Suprapubic skin (tissue), 4 donors: ENCODE measurements at regions not wholly inside any gene's neighbourhood (a gene's known extent, or its start where the extent isn't known, plus 50 kb on each side); places are given as distances from the start of the nearest gene placed in this dataset.
A peak's percentile ranks its signal among the peaks of the same experiment; 100 is the strongest.

ENCODE experiments used
- DNase-seq, 2 donors: peaks; one replicate each; pipeline ENCODE4 v3.0.0-alpha.2; 2019; ENCODE audit warnings: low spot score in 2 of 2
- H3K27ac ChIP-seq: fragments of 200-600 bp; sonication (generic); one replicate; pipeline ENCODE4 v1.5.1; 2019
- H3K27me3 ChIP-seq: fragments of 200-600 bp; sonication (generic); one replicate; pipeline ENCODE4 v1.5.1; 2019
- H3K36me3 ChIP-seq: fragments of 200-600 bp; sonication (generic); one replicate; pipeline ENCODE4 v1.5.1; 2019
- H3K4me1 ChIP-seq: fragments of 200-600 bp; sonication (generic); one replicate; pipeline ENCODE4 v1.5.1; 2019
- H3K4me3 ChIP-seq: fragments of 200-600 bp; sonication (generic); one replicate; pipeline ENCODE4 v1.5.1; 2019; ENCODE audit warnings: mild to moderate bottlenecking
- H3K9me3 ChIP-seq: fragments of 200-600 bp; sonication (generic); one replicate; pipeline ENCODE4 v1.5.1; 2019
- EP300 ChIP-seq: sonication (generic); formaldehyde crosslinking; IDR thresholded peaks from one replicate; pipeline ENCODE4 v1.6.1; 2017; ENCODE audit warnings: antibody characterized with exemption
- POLR2A ChIP-seq, 2 donors: fragments of 450-650 bp; IDR thresholded peaks; one replicate each; pipeline ENCODE4 v1.6.1; 2017; ENCODE audit warnings: antibody characterized with exemption in 2 of 2, mild to moderate bottlenecking in 2 of 2, moderate library complexity in 2 of 2
- POLR2AphosphoS5 ChIP-seq, 3 donors: sonication (generic); formaldehyde crosslinking; IDR thresholded peaks; one replicate each; pipeline ENCODE4 v1.6.1; 2017; ENCODE audit warnings: antibody characterized with exemption in 3 of 3
- WGBS: methylation state at CpG from one replicate; pipeline ENCODE4 v1.1.5; 2018; 5-methylcytosine and 5-hydroxymethylcytosine counted together
- TF ChIP-seq, protein P1 (sequence below), 2 donors: fragments of 200-600 bp in 1 of 2; fragments of 450-650 bp in 1 of 2; sonication (generic) in 1 of 2; IDR thresholded peaks; one replicate each; pipeline ENCODE4 v1.5.1; 2016 to 2019; ENCODE audit warnings: antibody characterized with exemption in 2 of 2, mild to moderate bottlenecking in 1 of 2, moderate library complexity in 1 of 2

GRCh38 chr7:36802459-36803135, 78.3 kb upstream of the AOAH start:
- Histone ChIP-seq H3K27ac (no peak overlapping the region), H3K4me1 (no peaks in the 10 kb centered on the region), H3K36me3 (no peaks in the 10 kb centered on the region), H3K27me3 (no peaks in the 10 kb centered on the region), H3K9me3 (no peaks in the 10 kb centered on the region), H3K4me3 (no peak overlapping the region)
- no peak for DNase-seq
- TF ChIP-seq POLR2A (IDR thresholded peaks at IDR 0.05) (no peak), EP300 (no peak), POLR2AphosphoS5 (IDR thresholded peaks at IDR 0.05) (no peak)
- TF ChIP-seq, protein P1, sequence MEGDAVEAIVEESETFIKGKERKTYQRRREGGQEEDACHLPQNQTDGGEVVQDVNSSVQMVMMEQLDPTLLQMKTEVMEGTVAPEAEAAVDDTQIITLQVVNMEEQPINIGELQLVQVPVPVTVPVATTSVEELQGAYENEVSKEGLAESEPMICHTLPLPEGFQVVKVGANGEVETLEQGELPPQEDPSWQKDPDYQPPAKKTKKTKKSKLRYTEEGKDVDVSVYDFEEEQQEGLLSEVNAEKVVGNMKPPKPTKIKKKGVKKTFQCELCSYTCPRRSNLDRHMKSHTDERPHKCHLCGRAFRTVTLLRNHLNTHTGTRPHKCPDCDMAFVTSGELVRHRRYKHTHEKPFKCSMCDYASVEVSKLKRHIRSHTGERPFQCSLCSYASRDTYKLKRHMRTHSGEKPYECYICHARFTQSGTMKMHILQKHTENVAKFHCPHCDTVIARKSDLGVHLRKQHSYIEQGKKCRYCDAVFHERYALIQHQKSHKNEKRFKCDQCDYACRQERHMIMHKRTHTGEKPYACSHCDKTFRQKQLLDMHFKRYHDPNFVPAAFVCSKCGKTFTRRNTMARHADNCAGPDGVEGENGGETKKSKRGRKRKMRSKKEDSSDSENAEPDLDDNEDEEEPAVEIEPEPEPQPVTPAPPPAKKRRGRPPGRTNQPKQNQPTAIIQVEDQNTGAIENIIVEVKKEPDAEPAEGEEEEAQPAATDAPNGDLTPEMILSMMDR (IDR thresholded peaks at IDR 0.05): no peak
- 47% methylated on average over 1 of the region's 1 CpG for WGBS

GRCh38 chr7:36796850-36797536, 72.7 kb upstream of the AOAH start:
- Histone ChIP-seq H3K27ac (no peak overlapping the region), H3K4me3 (no peak overlapping the region), H3K36me3 (no peaks in the 10 kb centered on the region), H3K27me3 (no peaks in the 10 kb centered on the region), H3K4me1 (peaks cover 4% of the 10 kb centered on the region), H3K9me3 (no peaks in the 10 kb centered on the region)
- WGBS: 85% methylated on average over 4 of the region's 4 CpGs
- no peak for DNase-seq
- TF ChIP-seq POLR2AphosphoS5 (IDR thresholded peaks at IDR 0.05) (no peak), POLR2A (IDR thresholded peaks at IDR 0.05) (no peak)

DNA sequence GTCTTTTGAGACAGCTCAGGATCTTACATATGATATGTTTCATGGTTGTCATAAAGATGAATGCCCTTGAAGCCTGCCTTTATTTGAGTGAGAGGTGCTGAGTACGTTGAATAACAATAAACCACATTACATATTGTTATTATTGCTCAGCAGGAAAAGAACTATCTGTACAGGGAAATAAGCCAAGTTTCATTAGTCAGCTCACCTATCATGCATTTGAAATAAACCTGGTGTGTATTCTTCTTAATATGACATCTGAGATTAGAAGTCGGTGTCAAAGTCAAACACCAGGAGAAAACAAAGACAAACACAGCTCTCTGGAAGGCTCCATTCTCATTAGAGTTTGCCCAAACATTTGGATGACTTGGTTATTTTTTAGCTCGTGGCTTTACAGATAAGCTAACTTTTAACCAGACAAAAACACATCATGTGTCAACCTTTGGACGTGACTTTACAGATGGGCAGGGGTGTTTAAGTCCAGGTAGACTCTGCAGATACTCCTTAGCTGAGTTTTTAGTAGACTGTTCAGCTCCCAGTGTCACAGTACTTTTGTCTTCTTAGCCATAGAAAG, 71.2 kb upstream of the AOAH start:
- no peak for DNase-seq
- H3K4me1 ChIP-seq: peaks cover 4% of the 10 kb centered on the region
- 55% methylated on average over 4 of the region's 4 CpGs for WGBS
- TF ChIP-seq EP300 (no peak), POLR2A (IDR thresholded peaks at IDR 0.05) (no peak), POLR2AphosphoS5 (IDR thresholded peaks at IDR 0.05) (no peak)
- no peak overlapping the region for H3K4me3 ChIP-seq
- H3K36me3 ChIP-seq: no peaks in the 10 kb centered on the region
- no peaks in the 10 kb centered on the region for H3K27me3 ChIP-seq
- no peaks in the 10 kb centered on the region for H3K9me3 ChIP-seq
- H3K27ac ChIP-seq: peak overlapping the region; percentile 29

- Histone ChIP-seq H3K9me3 (no peaks in the 10 kb centered on the region), H3K27me3 (no peaks in the 10 kb centered on the region), H3K36me3 (no peaks in the 10 kb centered on the region), H3K4me1 (peaks cover 4% of the 10 kb centered on the region), H3K4me3 (no peak overlapping the region), H3K27ac (peak overlapping the region; percentile 29)
- 46% methylated on average over 3 of the region's 3 CpGs for WGBS
- no peak for DNase-seq
- TF ChIP-seq POLR2AphosphoS5 (IDR thresholded peaks at IDR 0.05) (no peak), EP300 (no peak)
These were observed 70.4 kb upstream of the AOAH start for GRCh38 chr7:36794689-36795088.

DNA sequence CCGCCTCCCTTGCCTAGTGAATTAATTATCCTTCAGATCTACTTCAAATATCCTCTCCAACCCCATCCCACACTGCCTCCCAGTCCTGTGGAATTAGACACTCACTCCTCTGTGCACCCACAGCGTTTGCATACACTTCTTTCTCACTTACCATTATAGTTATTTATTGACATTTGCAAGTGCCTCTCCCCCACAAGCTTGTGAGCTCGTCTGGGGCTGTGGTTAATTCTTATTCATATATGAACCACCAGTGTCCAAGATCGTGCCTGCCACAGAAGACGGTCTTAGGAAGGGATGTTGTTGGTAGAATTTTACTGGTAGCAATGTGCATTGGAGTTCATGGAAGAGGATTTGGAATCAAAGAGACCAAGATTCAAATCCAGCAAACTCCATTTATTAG, 68.1 kb upstream of the AOAH start:
- WGBS: 89% methylated on average over 5 of the region's 5 CpGs
- DNase-seq: no peak
- H3K36me3 ChIP-seq: no peaks in the 10 kb centered on the region
- no peak overlapping the region for H3K4me3 ChIP-seq
- H3K27ac ChIP-seq: no peak overlapping the region
- TF ChIP-seq POLR2A (IDR thresholded peaks at IDR 0.05): no peak
- TF ChIP-seq POLR2AphosphoS5 (IDR thresholded peaks at IDR 0.05): no peak
- no peak for TF ChIP-seq EP300
- TF ChIP-seq, protein P1 (IDR thresholded peaks at IDR 0.05): no peak
- H3K27me3 ChIP-seq: no peaks in the 10 kb centered on the region
- peaks cover 4% of the 10 kb centered on the region for H3K4me1 ChIP-seq
- H3K9me3 ChIP-seq: no peaks in the 10 kb centered on the region

DNA sequence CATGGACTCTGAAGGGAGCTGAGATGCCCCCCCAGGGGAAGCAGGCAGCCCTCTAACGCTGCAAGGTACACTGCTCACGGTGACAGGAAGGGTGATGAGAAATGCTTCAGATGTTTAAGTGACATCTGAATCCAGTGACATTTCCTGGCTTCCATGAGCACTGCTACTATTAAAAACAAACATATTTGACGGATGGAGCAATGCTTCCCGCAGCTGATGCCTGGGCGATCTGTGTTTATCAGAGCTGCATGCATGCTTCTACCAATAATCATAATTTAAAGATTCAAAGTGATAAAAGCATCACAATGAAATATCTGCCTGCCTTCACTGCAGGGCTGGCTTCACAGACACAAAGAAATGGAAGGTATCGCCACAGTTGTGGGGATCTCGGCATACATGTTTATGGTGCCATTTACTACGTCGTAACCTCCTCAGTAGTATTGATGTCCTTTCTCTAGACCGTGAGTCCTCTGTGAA, 66.1 kb upstream of the AOAH start:
- no peaks in the 10 kb centered on the region for H3K36me3 ChIP-seq
- DNase-seq: no peak
- no peaks in the 10 kb centered on the region for H3K9me3 ChIP-seq
- no peak for TF ChIP-seq POLR2AphosphoS5 (IDR thresholded peaks at IDR 0.05)
- TF ChIP-seq POLR2A (IDR thresholded peaks at IDR 0.05): no peak
- TF ChIP-seq EP300: no peak
- TF ChIP-seq, protein P1 (IDR thresholded peaks at IDR 0.05): no peak
- H3K4me3 ChIP-seq: no peak overlapping the region
- peaks cover 12% of the 10 kb centered on the region for H3K4me1 ChIP-seq
- H3K27ac ChIP-seq: no peak overlapping the region
- no peaks in the 10 kb centered on the region for H3K27me3 ChIP-seq
- 72% methylated on average over 10 of the region's 10 CpGs for WGBS
